Jurkat, Clone E6-1 (cell line): ENCODE measurements at regions not wholly inside any gene's neighbourhood (a gene's known extent, or its start where the extent isn't known, plus 50 kb on each side); places are given as distances from the start of the nearest gene placed in this dataset.
A peak's percentile ranks its signal among the peaks of the same experiment; 100 is the strongest.

Experiments
- DNase-seq: peaks from one replicate; pipeline ENCODE4 v3.0.0-alpha.2; 2011; ENCODE audit warnings: low read depth, low spot score
- H3K4me3 ChIP-seq: 2 replicates; pipeline ENCODE4 v1.5.1; 2011; ENCODE audit warnings: mild to moderate bottlenecking, low read length, control low read depth, moderate library complexity

DNA sequence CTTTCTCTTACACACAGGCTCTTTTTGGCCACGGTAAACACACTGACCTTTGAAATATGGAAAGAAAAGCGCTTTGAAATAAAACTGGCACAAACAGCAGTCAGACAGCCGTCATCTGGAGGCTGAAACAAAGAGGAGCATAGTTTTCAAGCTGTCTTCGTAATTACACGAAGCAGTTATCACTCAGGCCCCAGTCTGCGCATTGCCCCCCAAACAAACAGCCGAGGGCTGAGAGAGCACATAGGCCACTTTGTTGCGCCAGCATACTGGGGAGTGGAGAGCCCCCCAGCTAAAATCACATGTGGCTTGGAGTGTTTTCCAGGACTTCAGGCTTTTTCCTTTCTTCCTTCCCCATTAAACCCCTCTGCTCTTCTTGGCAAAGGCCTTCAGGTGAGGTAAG lies 142.9 kb upstream of the BTG1 start:
- no peak for DNase-seq
- H3K4me3 ChIP-seq = no peak overlapping the region

DNA sequence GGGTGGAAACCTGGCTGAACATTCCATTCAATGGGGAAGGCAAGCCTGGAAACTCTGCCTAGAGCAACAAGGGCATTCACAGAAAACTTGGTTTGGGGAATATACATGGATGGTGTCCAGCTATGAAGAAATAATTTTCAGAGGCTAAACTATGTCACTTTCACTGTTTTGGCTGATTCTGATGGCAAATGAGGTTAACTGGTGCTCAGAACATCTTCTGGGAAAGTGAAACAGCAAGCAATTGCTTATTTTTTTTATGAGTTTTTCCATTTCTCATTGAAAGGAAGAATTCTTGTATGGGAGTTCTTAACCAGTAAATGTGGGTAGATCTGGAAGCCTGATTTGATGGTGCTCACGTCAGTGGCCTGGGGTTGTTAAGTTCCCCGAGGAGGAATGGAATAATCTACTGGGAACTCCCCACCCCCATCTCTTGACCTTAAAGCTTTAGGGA lies 132.8 kb upstream of the BTG1 start:
- no peak overlapping the region for H3K4me3 ChIP-seq
- DNase-seq = no peak

DNA sequence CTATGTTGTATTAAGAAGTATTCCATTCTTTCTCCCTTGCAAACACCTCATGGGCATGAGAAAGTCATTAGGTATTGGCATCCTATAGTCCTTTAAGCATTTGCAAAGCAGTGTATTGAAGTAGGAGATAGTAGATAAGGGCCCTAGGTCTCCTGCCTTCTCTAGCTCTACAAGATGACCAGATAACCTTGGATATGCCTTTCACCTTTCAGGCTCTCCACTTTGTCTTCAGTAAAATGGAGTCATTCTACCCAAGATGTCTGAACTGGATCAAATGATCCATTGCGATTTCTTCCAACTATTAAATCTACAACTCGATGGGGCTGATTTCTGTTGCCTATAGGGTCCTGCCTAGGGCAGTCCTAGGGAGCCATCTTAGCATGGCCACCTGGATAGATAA lies 132.1 kb upstream of the BTG1 start:
- no peak for DNase-seq
- H3K4me3 ChIP-seq = no peak overlapping the region

DNA sequence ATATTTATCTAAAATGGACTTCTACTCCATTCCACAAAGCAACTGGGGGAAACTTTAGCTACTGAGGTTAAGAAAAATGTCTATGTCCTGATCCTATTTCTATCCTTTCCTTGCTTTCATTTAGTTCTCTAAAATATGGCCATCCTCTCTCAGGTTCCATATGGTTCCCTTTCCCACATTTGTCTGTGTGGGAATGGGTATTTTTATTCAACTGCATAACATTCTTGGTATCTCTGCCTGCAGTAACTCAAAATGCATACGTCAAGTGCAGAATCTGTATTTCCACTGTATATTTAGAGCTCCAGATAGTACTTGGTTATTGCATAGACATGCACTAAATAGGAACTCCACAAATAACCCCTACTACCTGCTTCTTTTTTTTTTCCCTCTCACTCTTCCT lies 130.6 kb upstream of the BTG1 start:
- DNase-seq = no peak
- H3K4me3 ChIP-seq = no peak overlapping the region

DNA sequence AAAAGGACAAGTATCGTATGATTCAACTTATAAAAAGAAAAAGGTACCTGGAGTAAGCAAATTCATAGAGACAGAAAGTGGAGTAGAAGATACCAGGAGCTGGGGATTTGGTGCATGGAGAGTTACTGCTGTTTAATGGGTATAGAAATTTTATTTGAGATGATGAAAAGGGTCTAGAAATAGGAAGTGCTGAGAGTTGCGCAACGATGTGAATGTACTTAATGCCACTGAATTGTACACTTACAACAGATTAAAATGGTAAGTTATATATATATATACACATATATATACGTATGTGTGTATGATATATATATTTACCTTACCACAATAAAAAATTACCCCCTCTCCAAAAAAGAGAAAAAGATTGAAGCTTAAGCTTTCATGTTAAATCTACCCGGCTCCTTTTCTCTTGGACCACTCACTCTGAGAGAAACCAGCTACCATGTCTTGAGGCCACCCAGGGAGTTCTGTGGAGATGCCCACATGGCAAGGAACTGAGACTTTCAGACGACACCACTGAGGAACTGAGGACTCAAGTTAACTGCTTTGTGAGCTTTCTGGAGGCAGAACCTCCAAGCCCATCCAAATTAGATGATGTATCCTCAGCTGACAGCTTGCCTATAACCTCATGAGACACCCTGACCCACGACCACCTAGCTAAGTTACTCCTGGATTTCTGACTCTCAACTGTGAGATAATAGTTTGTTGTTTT lies 130.0 kb upstream of the BTG1 start:
- H3K4me3 ChIP-seq = no peak overlapping the region
- no peak for DNase-seq

DNA sequence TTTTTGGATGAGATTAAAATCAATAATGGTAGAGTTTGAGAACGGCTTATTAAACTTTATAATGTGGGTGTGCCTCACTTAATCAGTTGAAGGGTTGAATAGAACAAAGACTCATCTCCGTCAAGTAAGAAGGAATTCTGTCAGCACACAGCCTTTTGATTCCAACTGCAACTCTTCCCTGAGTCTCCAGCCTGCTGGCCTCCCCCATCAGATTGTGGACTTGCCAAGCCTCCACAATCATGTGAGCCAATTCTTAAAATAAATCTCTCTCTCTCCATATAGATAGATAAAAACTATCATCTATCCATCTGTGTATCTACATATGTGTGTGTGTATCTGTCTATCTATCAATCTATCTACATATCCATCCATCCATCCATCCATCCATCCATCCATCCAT lies 127.4 kb upstream of the BTG1 start:
- no peak overlapping the region for H3K4me3 ChIP-seq
- DNase-seq = no peak

DNA sequence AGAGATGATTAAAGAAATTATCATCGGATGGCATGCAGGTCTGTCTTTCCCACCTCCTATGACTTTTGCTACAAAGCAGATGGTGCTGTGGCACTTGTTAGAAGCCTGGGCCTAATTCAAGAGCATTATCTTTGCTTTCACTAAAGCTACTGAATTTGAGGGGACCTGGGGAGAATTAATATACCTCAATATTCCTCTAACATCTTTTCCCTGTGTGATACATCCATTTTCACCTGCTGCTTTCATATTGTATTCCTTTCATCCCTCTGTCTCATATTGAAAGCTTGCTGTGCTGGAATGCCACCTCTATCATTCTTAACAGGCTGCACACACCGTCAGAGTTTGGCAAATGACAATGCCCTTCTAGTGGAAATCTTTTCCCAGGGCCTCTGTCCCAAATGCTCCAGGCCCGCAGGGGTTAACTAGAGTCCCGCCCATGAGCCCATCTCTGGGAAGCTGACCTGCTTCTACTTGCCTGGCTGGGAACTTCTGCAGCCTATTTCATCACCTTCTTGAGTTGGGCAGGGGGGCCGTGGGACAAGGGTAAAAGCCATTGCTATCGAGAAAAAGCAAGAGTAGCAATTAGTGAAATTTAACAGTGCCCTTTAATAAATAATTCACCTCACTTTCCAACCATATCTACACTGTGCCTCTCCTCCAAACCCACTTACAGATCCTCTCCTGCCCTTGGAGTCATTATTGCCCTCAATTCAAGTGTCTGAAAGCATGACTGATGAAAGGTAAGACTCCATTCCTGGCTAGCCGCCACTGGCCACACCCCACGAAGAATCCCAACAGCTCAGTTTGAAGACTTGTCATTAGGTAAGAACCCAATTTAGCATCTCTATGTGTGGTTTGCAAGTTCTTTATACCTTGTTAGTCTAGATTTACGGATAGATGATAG lies 126.7 kb upstream of the BTG1 start:
- H3K4me3 ChIP-seq = no peak overlapping the region
- no peak for DNase-seq

DNA sequence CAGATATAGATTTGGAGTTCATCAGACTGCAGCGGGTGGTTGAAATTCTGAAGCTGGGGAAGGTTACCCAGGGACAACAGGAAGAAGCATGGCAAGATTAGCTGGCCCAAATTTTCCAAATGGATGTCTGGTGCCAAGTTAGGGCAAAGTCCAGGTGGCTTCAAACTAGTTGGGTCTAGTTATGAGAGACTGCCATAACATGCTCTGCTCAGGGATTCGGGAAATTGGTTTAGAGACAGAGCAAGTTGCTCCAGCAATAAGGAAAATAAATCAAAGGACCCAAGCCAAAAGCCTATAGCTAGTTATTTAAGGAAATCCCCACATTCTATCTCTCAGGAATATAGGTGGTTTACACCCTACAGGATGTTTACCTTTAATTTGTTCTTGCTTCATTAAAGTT lies 125.7 kb upstream of the BTG1 start:
- no peak overlapping the region for H3K4me3 ChIP-seq
- no peak for DNase-seq

DNA sequence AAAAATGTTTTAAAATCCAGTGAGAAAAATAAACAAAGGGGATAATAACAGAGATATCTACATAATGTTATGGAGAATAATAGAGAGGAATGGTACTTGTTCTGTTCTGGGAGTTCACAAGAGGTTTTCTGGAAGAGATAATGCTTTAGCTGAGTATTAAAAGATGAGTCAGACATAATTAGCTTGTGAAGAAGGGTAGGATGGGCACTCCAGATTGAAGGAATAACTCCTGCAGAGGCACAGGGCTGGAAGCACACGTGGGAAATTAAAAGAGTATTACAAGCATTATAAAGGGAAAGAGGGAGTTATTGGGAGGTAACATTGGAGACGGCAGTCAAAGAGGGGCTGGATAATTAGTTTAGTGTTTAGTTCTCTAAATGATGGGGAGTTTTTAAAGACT lies 124.9 kb upstream of the BTG1 start:
- H3K4me3 ChIP-seq = no peak overlapping the region
- no peak for DNase-seq

DNA sequence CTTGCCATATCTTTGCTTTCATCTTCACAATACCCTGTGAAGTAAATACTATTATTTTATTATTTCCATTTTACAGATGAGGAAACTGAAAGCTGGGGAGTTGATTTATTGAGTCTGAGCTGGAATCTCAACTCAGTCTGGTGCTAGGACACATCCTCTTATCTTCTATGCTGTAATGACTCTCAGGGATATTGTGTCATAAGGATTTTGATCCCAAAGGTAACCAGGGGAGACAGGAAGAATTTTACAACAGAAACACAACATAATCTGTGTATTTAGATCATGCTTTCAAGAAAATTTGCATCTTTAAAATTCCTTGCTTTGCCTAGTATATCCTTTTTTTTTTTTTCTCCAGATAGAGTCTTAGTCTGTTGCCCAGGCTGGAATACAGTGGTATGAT lies 123.3 kb upstream of the BTG1 start:
- DNase-seq = no peak
- no peak overlapping the region for H3K4me3 ChIP-seq

DNA sequence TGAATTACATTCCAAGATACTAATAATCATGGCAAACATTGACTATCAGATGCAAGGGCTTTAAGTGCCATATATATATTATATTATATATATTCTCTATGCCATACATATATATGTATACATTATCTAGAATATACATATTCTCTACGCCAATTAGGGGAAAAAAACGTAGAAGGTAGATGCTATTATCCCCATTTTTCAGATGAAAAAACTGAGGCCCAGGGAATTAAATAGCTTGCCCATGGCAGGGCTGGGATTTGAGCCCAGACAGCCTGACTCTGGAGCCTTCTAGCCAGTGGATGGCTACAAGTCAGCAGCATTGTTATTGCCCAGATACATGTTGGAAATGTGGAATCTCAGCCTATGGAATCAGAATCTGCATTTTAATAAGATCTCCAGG lies 116.0 kb upstream of the BTG1 start:
- H3K4me3 ChIP-seq = no peak overlapping the region
- DNase-seq = no peak

DNA sequence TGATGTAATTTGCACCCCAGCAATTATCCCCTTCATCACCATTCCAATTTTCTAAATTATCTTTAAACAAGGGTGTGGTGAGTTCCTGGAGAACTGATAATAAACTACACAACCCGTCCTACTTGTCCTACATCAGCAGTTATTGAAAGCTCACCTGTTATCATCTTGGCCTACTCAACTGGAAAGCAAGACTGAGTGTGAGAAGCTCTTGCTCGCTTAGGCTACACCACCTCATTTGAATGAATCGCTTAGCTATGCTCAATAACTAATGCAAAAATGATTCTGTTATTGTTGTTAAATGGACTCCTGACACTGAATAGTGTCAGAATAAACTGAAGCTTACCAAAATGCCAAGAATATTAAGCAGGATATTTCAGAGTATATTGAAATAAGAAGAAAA lies 115.4 kb upstream of the BTG1 start:
- no peak overlapping the region for H3K4me3 ChIP-seq
- no peak for DNase-seq

DNA sequence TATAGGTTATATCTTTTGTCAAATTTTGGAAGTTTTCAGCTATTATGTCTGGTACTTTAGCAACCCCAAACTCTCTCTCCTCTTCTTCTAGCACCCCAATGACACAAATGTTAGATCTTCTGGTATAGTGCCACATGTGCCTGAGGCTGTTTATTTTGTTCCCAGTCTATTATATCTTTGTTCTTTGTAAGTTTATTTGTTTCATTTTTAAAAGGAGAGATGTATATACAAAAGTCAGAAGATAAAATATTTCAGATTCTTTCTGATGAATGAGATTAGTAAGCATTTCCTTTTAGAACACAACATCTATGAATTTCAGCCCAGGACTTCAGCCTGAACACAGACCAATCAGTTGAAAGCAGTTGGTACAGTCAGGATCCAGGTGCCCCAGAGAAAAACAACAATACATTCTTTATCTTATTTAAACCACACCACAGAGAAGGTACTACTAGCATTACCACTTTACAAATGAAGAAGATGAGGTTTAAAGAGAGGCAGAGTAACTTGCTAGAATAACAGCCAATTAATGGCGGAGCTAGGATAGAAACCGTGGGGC lies 114.1 kb upstream of the BTG1 start:
- H3K4me3 ChIP-seq = no peak overlapping the region
- DNase-seq = no peak

DNA sequence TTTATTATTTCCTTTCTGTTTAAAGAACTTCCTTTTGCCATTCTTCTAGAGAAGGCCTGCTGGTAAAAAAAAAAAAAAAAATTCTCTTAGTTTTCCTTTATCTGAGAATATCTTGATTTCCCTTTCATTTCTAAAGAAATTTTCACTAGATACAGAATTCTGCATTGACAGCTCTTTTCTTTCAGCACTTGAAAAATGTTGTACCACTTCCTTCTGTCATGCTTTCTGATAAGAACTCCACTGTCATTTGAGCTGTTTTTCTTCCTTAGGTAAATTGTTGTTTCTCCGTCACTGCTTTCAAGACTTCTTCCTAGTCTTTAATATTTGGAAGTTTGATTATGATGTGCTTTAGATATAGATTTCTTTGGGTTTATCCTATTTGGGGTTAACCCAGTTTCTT lies 113.6 kb upstream of the BTG1 start:
- no peak for DNase-seq
- no peak overlapping the region for H3K4me3 ChIP-seq

DNA sequence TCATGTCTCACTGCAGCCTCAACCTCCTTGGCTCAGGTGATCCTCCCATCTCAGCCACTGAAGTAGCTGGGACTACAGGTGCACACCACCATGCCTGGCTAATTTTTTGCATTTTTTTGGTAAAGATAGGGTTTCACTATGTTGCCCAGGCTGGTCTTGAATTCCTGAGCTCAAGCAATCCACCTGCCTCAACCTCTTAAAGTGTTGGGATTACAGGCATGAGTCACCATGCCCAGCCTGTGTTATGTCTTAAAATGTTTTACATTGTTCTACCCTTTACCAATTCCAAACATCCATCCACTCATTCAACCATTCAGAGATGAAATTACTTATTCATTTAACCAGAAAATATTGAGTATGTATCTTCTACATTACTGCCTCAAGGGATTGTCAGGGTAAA lies 111.6 kb upstream of the BTG1 start:
- DNase-seq = no peak

DNA sequence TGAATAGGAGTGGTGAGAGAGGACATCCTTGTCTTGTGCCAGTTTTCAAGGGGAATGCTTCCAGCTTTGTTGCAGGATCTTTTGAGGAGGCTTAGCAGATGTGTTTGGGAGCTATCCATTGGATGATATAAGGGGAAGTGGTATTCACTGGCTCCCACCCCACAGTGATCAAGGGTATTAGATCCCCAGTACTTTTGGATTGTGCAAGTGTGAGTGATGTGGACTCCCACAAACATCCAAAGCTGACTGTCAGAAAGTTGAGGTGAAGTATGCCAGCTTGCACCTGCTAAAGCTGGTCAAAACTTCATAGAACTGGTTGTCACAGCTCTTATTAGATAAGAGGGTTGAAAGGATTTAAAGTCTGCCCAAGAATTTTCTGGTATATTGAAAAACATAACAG lies 110.1 kb upstream of the BTG1 start:
- peak; percentile 24 for DNase-seq
- H3K4me3 ChIP-seq = no peak overlapping the region

More for the DNA sequence above, 111.6 kb upstream of the BTG1 start:
- no peak overlapping the region for H3K4me3 ChIP-seq

DNA sequence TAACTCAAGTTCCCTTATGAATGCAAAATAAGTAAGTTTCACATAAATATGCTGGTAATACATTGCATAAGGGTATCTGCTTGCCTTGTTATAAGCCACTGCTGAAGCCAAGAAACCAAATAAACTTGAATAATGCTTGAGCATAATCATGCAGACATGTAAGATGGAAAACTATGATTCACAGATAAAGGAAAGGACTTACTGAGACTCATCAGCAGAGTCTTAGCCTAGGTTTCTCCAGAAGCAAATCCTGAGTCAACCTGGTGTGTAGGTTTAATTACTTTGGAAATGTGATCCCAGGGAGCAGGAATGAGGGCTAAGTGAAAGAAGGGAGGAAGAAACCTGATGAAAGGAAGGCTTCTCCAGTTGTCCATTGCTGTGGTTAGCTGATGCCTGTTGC lies 107.7 kb upstream of the BTG1 start:
- no peak overlapping the region for H3K4me3 ChIP-seq
- DNase-seq = no peak

DNA sequence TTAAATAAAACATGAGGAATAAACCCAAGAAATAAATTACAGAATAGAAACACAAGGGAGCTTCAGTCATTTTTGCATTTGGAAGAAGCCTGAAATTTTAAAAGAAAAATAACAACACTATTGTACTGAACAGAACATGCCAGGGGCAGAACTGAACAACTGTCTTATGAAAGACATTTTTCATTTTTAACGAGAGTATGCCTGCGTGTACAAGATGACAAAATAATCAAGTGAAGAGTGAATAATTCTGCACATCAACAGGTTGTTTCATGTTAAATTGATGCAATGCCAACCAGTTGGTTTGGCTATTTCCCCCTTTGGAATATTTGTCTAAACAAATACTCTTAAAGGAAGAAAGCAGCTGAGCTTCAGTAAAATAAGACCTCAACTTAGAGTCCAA lies 103.3 kb upstream of the BTG1 start:
- H3K4me3 ChIP-seq = no peak overlapping the region
- DNase-seq = no peak

DNA sequence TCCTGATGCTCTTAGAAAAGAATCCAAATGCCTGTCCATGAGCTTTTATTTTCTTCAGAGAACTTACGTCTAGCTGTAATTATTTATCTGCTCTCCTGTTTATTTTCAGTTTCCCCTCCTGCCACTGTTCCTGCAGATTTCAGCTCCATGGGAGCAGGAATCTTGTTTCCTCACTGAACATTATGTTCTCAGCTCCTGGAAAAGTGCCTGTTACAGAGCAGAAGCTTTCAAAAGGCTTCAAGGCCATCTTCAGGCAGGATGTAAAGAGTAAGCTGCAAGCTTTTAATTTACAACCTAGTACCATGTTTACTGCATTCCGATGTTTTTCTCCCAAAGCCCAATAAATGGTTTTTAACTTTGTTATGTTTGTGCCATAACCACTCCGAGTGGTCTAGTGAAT lies 98.4 kb upstream of the BTG1 start:
- no peak for DNase-seq

DNA sequence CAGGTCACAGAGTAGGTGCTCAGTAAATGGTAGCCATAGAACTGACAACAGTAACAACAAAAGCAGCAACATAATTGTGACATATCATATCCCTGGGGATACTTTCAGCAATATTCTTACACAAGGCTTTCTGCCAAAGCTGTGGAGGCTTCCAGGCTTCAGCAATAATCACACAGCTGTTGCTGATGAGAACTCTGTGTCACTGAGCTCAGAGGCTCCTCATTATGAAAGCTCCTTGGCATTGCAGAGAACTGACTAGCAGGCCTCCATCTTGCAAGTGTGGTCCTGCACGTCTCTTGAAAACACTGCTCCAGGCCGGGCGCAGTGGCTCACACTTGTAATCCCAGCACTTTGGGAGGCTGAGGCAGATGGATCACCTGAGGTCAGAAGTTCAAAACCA lies 97.3 kb upstream of the BTG1 start:
- no peak for DNase-seq
- no peak overlapping the region for H3K4me3 ChIP-seq

More for the DNA sequence above, 98.4 kb upstream of the BTG1 start:
- no peak overlapping the region for H3K4me3 ChIP-seq
